Breast epithelium (tissue), 3 donors: ENCODE measurements at regions not wholly inside any gene's neighbourhood (a gene's known extent, or its start where the extent isn't known, plus 50 kb on each side); places are given as distances from the start of the nearest gene placed in this dataset.

Experiments
- CTCF ChIP-seq, 3 donors: fragments of 450-650 bp; IDR thresholded peaks; one replicate each; pipeline ENCODE4 v1.5.1; 2016 to 2017; ENCODE audit warnings: antibody characterized with exemption in 3 of 3, mild to moderate bottlenecking in 3 of 3, moderate library complexity in 3 of 3
- POLR2A ChIP-seq: fragments of 450-650 bp; IDR thresholded peaks from one replicate; pipeline ENCODE4 v1.6.1; 2016; ENCODE audit warnings: antibody characterized with exemption, mild to moderate bottlenecking, moderate library complexity
- POLR2AphosphoS5 ChIP-seq, 3 donors: sonication (generic); formaldehyde crosslinking; IDR thresholded peaks; one replicate each; pipeline ENCODE4 v1.6.1; 2017; ENCODE audit warnings: antibody characterized with exemption in 3 of 3

GRCh38 chr4:141563723-141564122 lies 72.7 kb upstream of the IL15 start:
- TF ChIP-seq POLR2AphosphoS5 (IDR thresholded peaks at IDR 0.05) (no peak), POLR2A (no peak), CTCF (IDR thresholded peaks at IDR 0.05) (no peak)
